MM.1S (cell line): ENCODE measurements at regions not wholly inside any gene's neighbourhood (a gene's known extent, or its start where the extent isn't known, plus 50 kb on each side); places are given as distances from the start of the nearest gene placed in this dataset.

Experiments
- EZH2 ChIP-seq: fragments of 300-600 bp; sonication (generic); optimal IDR thresholded peaks from 2 replicates; pipeline ENCODE3; 2017; ENCODE audit warnings: low read depth, mild to moderate bottlenecking, antibody characterized with exemption, low read length, mixed read lengths
- TF ChIP-seq, protein P1 (sequence below): fragments of 300-600 bp; sonication (generic); IDR thresholded peaks from 2 replicates; pipeline ENCODE4 v1.5.1; 2016; ENCODE audit warnings: antibody characterized with exemption, low read length, mixed read lengths

- TF ChIP-seq, protein P1, sequence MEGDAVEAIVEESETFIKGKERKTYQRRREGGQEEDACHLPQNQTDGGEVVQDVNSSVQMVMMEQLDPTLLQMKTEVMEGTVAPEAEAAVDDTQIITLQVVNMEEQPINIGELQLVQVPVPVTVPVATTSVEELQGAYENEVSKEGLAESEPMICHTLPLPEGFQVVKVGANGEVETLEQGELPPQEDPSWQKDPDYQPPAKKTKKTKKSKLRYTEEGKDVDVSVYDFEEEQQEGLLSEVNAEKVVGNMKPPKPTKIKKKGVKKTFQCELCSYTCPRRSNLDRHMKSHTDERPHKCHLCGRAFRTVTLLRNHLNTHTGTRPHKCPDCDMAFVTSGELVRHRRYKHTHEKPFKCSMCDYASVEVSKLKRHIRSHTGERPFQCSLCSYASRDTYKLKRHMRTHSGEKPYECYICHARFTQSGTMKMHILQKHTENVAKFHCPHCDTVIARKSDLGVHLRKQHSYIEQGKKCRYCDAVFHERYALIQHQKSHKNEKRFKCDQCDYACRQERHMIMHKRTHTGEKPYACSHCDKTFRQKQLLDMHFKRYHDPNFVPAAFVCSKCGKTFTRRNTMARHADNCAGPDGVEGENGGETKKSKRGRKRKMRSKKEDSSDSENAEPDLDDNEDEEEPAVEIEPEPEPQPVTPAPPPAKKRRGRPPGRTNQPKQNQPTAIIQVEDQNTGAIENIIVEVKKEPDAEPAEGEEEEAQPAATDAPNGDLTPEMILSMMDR = no peak
- no peak for TF ChIP-seq EZH2
These were observed 260.1 kb upstream of the DPPA4 start for GRCh38 chr3:109597444-109597843.
